Colonic mucosa (tissue), 4 donors: ENCODE measurements at regions not wholly inside any gene's neighbourhood (a gene's known extent, or its start where the extent isn't known, plus 50 kb on each side); places are given as distances from the start of the nearest gene placed in this dataset.
"Not testable (repeated sequence)": the region's sequence is repeated elsewhere in the genome, so short reads cannot be mapped to it uniquely, and the experiment has no call there.

Experiments used
- DNase-seq: peaks from one replicate; pipeline ENCODE4 v3.0.0-alpha.2; 2020
- H3K27ac ChIP-seq: fragments of 200-600 bp; one replicate; pipeline ENCODE4 v1.8.0; 2021
- H3K27me3 ChIP-seq: fragments of 200-600 bp; one replicate; pipeline ENCODE4 v1.8.0; 2021
- H3K36me3 ChIP-seq: fragments of 200-600 bp; one replicate; pipeline ENCODE4 v1.8.0; 2021
- H3K4me1 ChIP-seq: fragments of 200-600 bp; one replicate; pipeline ENCODE4 v1.8.0; 2021; ENCODE audit warnings: mild to moderate bottlenecking
- H3K4me3 ChIP-seq: fragments of 200-600 bp; one replicate; pipeline ENCODE4 v1.8.0; 2021
- H3K9ac ChIP-seq, 2 donors: one replicate each; pipeline ENCODE4 v1.7.0; 2013; ENCODE audit warnings: control low read depth in 2 of 2, low read depth in 2 of 2, low read length in 2 of 2
- H3K9me3 ChIP-seq: fragments of 200-600 bp; one replicate; pipeline ENCODE4 v1.8.0; 2021
- intact Hi-C: fragments of 100-400 bp; cut with DNase I; formaldehyde crosslinking; loops from one replicate; pipeline ENCODE4 v1.14.1; 2022
- TF ChIP-seq, protein P1 (sequence below): fragments of 200-600 bp; IDR thresholded peaks from one replicate; pipeline ENCODE4 v1.8.0; 2022; ENCODE audit warnings: antibody characterized with exemption, mild to moderate bottlenecking
- donor health status: healthy.
- donor health status: DM: no; HTN: no; CAD: no.
- donor health status: DM: no; HTN: no; CAD: no.

DNA sequence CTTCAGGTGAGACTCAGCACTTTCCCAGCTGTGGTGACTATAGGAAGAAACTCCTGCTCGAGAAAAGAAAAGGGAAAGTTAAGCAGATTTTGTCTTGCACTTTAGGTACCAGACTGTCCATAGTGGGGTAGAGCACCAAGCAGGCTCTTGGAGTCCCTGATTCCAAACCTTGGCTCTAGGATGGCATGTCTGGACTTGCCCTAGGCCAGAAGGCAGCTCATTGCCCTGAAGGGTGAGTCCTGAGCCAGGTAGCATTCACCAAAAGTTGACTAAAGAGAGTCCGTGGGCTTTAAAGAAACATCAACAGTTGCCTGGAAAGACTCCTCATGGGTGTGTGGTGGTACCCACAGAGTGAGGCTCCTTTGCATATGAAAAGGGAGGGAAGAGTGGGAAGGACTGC, 145.2 kb upstream of the SNX7 start:
- Histone ChIP-seq H3K27me3 (no peaks in the 10 kb centered on the region), H3K27ac (no peak overlapping the region), H3K9ac (no peak overlapping the region), H3K9me3 (no peaks in the 10 kb centered on the region), H3K4me3 (no peak overlapping the region), H3K36me3 (no peaks in the 10 kb centered on the region), H3K4me1 (no peaks in the 10 kb centered on the region)
- no peak for DNase-seq
- intact Hi-C loops: no loop called here
- TF ChIP-seq, protein P1, sequence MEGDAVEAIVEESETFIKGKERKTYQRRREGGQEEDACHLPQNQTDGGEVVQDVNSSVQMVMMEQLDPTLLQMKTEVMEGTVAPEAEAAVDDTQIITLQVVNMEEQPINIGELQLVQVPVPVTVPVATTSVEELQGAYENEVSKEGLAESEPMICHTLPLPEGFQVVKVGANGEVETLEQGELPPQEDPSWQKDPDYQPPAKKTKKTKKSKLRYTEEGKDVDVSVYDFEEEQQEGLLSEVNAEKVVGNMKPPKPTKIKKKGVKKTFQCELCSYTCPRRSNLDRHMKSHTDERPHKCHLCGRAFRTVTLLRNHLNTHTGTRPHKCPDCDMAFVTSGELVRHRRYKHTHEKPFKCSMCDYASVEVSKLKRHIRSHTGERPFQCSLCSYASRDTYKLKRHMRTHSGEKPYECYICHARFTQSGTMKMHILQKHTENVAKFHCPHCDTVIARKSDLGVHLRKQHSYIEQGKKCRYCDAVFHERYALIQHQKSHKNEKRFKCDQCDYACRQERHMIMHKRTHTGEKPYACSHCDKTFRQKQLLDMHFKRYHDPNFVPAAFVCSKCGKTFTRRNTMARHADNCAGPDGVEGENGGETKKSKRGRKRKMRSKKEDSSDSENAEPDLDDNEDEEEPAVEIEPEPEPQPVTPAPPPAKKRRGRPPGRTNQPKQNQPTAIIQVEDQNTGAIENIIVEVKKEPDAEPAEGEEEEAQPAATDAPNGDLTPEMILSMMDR: no peak

DNA sequence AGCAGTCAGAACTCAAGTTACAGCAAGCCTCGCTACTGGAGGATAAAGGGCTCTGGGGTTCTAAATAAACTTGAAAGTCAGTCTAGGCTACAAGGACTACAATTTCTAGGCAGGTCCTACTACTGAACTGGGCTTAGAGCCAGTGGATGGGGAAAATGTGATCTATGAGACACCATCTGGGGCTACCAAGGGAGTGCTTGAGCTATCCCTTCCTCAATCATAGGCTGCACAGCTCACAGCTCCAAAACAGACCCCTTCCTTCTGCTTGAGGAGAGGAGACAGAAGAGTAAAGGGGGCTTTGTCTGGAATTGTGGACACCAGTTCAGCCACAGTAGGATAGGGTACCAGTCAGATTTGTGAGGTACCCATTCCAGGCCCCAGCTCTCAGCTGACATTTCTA, 145.8 kb upstream of the SNX7 start:
- Histone ChIP-seq H3K36me3 (no peaks in the 10 kb centered on the region), H3K9ac (no peak overlapping the region), H3K27ac (no peak overlapping the region), H3K4me1 (no peaks in the 10 kb centered on the region), H3K4me3 (no peak overlapping the region), H3K27me3 (no peaks in the 10 kb centered on the region), H3K9me3 (no peaks in the 10 kb centered on the region)
- intact Hi-C loops: no loop called here
- TF ChIP-seq, protein P1: no peak
- no peak for DNase-seq

DNA sequence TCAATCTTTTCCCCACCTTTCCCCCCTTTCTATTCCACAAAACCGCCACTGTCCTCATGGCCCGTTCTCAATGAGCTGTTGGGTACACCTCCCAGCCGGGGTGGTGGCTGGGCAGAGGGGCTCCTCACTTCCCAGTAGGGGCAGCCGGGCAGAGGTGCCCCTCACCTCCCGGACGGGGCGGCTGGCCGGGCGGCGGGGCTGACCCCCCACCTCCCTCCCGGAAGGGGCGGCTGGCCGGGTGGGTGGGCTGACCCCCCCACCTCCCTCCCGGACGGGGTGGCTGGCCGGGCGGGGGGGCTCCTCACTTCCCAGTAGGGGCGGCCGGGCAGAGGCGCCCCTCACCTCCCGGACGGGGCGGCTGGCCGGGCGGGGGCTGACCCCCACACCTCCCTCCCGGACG, 149.3 kb upstream of the SNX7 start:
- H3K4me1 ChIP-seq, intact Hi-C loops, H3K4me3 ChIP-seq, DNase-seq, H3K27ac ChIP-seq, H3K36me3 ChIP-seq, H3K9ac ChIP-seq, H3K9me3 ChIP-seq, H3K27me3 ChIP-seq: not testable (repeated sequence)

DNA sequence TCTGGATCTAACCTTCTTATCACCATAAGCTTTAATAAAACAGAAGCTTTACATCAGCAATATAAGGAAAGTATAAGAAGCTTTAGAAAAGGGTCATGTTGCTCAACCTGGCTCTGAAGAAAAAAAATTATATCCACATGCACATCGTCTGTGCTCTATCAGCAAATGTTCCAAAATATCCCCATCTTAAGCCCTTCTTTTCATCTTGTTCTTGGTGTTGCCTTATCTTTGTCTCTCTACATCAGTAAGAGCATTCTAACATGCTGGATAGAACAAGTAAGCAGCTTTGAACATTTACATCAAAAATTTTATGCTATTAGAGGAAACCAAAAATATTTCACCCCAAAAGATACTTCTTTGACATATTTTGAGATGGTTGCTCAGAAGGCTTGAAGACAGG, 157.8 kb upstream of the SNX7 start:
- no peak overlapping the region for H3K9ac ChIP-seq
- TF ChIP-seq, protein P1: no peak
- H3K9me3 ChIP-seq: no peaks in the 10 kb centered on the region
- no peaks in the 10 kb centered on the region for H3K36me3 ChIP-seq
- no peak overlapping the region for H3K27ac ChIP-seq
- no peak overlapping the region for H3K4me3 ChIP-seq
- intact Hi-C loops: no loop called here
- H3K4me1 ChIP-seq: no peaks in the 10 kb centered on the region
- no peaks in the 10 kb centered on the region for H3K27me3 ChIP-seq
- DNase-seq: no peak

DNA sequence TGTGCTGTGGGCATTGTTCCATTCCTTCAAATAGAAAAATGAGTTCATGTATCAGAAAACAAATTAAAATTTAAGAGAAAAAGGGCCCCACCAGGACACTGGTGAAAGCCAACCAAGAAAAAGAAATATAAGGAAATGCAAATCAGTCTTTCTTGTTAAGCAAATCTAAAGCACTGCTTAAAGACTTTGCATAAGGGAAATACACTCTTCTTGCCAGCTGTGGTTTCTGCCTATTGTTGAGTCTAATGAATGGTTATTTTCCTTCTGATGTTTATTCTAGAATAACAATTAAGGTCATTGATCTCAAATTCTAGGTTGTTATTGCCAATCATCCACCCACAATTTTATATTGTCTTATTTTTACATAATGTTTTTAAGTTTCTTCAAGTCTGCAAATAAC, 158.6 kb upstream of the SNX7 start:
- intact Hi-C loops: no loop called here
- Histone ChIP-seq H3K9ac (no peak overlapping the region), H3K36me3 (no peaks in the 10 kb centered on the region), H3K4me3 (no peak overlapping the region), H3K9me3 (no peaks in the 10 kb centered on the region), H3K27ac (no peak overlapping the region), H3K27me3 (no peaks in the 10 kb centered on the region), H3K4me1 (no peaks in the 10 kb centered on the region)
- TF ChIP-seq, protein P1: no peak
- no peak for DNase-seq

DNA sequence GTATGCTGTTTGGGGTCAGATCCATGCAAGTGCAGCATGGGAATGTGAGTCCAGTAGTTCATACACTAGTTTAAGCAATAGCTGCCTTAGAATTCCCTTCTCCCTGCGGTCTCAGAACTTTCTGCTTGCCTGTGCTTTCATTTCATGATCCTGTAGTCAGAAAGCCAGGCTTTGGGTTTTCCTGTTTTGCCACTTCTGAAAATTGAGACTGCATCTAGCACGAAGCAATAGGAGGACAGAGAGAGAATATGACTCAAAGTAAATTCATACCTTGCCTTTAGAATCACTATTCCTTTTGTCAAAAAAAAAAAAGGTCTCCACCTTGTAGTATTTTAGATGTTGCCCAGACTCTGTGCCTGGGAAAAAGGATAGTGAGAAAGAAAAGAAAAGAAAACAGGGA, 161.2 kb upstream of the SNX7 start:
- H3K4me1 ChIP-seq: no peaks in the 10 kb centered on the region
- no peaks in the 10 kb centered on the region for H3K9me3 ChIP-seq
- no peak overlapping the region for H3K9ac ChIP-seq
- intact Hi-C loops: no loop called here
- no peaks in the 10 kb centered on the region for H3K36me3 ChIP-seq
- no peak overlapping the region for H3K27ac ChIP-seq
- TF ChIP-seq, protein P1: no peak
- H3K27me3 ChIP-seq: no peaks in the 10 kb centered on the region
- H3K4me3 ChIP-seq: no peak overlapping the region
- no peak for DNase-seq
